Vagina (tissue), 2 donors: ENCODE measurements at regions not wholly inside any gene's neighbourhood (a gene's known extent, or its start where the extent isn't known, plus 50 kb on each side); places are given as distances from the start of the nearest gene placed in this dataset.

Experiments used
- POLR2A ChIP-seq, 2 donors: fragments of 450-650 bp; IDR thresholded peaks; one replicate each; pipeline ENCODE4 v1.6.1; 2017; ENCODE audit warnings: antibody characterized with exemption in 2 of 2, mild to moderate bottlenecking in 2 of 2, moderate library complexity in 2 of 2
- POLR2AphosphoS5 ChIP-seq, 2 donors: sonication (generic); formaldehyde crosslinking; IDR thresholded peaks; one replicate each; pipeline ENCODE4 v1.9.0; 2017; ENCODE audit warnings: antibody characterized with exemption in 2 of 2, mild to moderate bottlenecking in 2 of 2, low read depth in 1 of 2; ENCODE audit not compliant: insufficient read depth in 1 of 2

GRCh38 chr6:54991761-54992330 is 145.3 kb downstream of the FAM83B start:
- TF ChIP-seq POLR2AphosphoS5 (IDR thresholded peaks at IDR 0.05; ENCODE audit: insufficient read depth in 1 of 2, low read depth in 1 of 2): no peak
- no peak for TF ChIP-seq POLR2A (IDR thresholded peaks at IDR 0.05)
